H1 (cell line): ENCODE measurements at regions not wholly inside any gene's neighbourhood (a gene's known extent, or its start where the extent isn't known, plus 50 kb on each side); places are given as distances from the start of the nearest gene placed in this dataset.

ENCODE experiments used
- CTCF ChIA-PET: fragments of 300-600 bp; sonication (Branson Sonifier 250); formaldehyde crosslinking; loops from one replicate; lab custom pipeline; 2021; ENCODE audit not compliant: partially characterized antibody; lab: Charles Lee
- POLR2A ChIA-PET: fragments of 300-600 bp; sonication (Branson Sonifier 250); formaldehyde crosslinking; loops from one replicate; lab custom pipeline; 2021; ENCODE audit warnings: inconsistent platforms; ENCODE audit not compliant: partially characterized antibody; lab: Charles Lee
- DNase-seq, 2 experiments: peaks; one replicate each; pipeline versions ENCODE4 v3.0.0 to v3.0.0-alpha.2; 2010 to 2022; ENCODE audit warnings: low spot score in 2 of 2, low read depth in 1 of 2, mixed read lengths in 1 of 2
- FAIRE-seq: peaks from 2 replicates; lab custom pipeline; 2011; peaks lifted over from hg19 to GRCh38; lab: Jason Lieb, UNC
- H2AFZ ChIP-seq: 2 replicates; pipeline ENCODE4 v1.8.1; 2012; ENCODE audit warnings: low read length, inconsistent platforms
- H2AK5ac ChIP-seq: 2 replicates; pipeline ENCODE4 v1.6.1; 2013; ENCODE audit warnings: low read depth, low read length
- H2BK120ac ChIP-seq: replicated peaks from 2 replicates; pipeline ENCODE3; 2013; ENCODE audit warnings: low read depth, low read length, inconsistent platforms
- H2BK12ac ChIP-seq: 2 replicates; pipeline ENCODE4 v1.6.1; 2013; ENCODE audit warnings: low read depth, low read length
- H2BK15ac ChIP-seq: 2 replicates; pipeline ENCODE4 v1.6.1; 2013; ENCODE audit warnings: low read length
- H2BK20ac ChIP-seq: 2 replicates; pipeline ENCODE4 v1.6.1; 2013; ENCODE audit warnings: low read length
- H2BK5ac ChIP-seq: 2 replicates; pipeline ENCODE4 v1.6.1; 2013; ENCODE audit warnings: low read depth, low read length
- H3K14ac ChIP-seq: 2 replicates; pipeline ENCODE4 v1.6.1; 2013; ENCODE audit warnings: inconsistent platforms; ENCODE audit not compliant: insufficient read length
- H3K18ac ChIP-seq: 2 replicates; pipeline ENCODE4 v1.6.1; 2013; ENCODE audit warnings: low read length; ENCODE audit errors: extremely low read depth
- H3K23ac ChIP-seq: 2 replicates; pipeline ENCODE4 v1.6.1; 2013; ENCODE audit warnings: inconsistent platforms; ENCODE audit not compliant: insufficient read length
- H3K23me2 ChIP-seq: 2 replicates; pipeline ENCODE4 v1.6.1; 2013; ENCODE audit warnings: low read depth, low read length
- H3K27ac ChIP-seq: 2 replicates; pipeline ENCODE4 v1.6.1; 2011; ENCODE audit warnings: low read depth, low read length, inconsistent platforms
- H3K27me3 ChIP-seq, 4 experiments: replicated peaks in 1 of 4; 1 replicate in 1 of 4; 2 replicates in 3 of 4; pipeline versions ENCODE4 v1.6.1 to v1.8.1; 2011 to 2013; ENCODE audit warnings: low read length in 3 of 4, mild to moderate bottlenecking in 3 of 4, inconsistent platforms in 2 of 4, mixed read lengths in 2 of 4, moderate library complexity in 1 of 4; ENCODE audit not compliant: control insufficient read depth in 3 of 4, insufficient read depth in 3 of 4; ENCODE audit errors: extremely low read depth in 1 of 4
- H3K36me3 ChIP-seq, 4 experiments: 2 replicates each; pipeline versions ENCODE4 v1.6.1 to v1.8.1; 2011 to 2013; ENCODE audit warnings: mild to moderate bottlenecking in 4 of 4, low read length in 3 of 4, moderate library complexity in 2 of 4, control low read depth in 1 of 4, inconsistent platforms in 1 of 4; ENCODE audit not compliant: insufficient read depth in 4 of 4, control insufficient read depth in 2 of 4
- H3K4ac ChIP-seq: replicated peaks from 2 replicates; pipeline ENCODE3; 2013; ENCODE audit warnings: low read length, low read depth, mixed read lengths, inconsistent platforms; ENCODE audit not compliant: insufficient read length
- H3K4me1 ChIP-seq, 4 experiments: replicated peaks in 1 of 4; 1 replicate in 1 of 4; 2 replicates in 3 of 4; pipeline versions ENCODE4 v1.6.1 to v1.8.1; 2011 to 2013; ENCODE audit warnings: low read length in 3 of 4, inconsistent platforms in 2 of 4, mixed read lengths in 1 of 4; ENCODE audit not compliant: insufficient read depth in 4 of 4, control insufficient read depth in 3 of 4
- H3K4me2 ChIP-seq, 2 experiments: 2 replicates each; pipeline versions ENCODE4 v1.6.1 to v1.8.1; 2011 to 2013; ENCODE audit warnings: low read depth in 2 of 2, low read length in 2 of 2, control low read depth in 1 of 2, inconsistent platforms in 1 of 2, mild to moderate bottlenecking in 1 of 2; ENCODE audit not compliant: insufficient read depth in 1 of 2
- H3K4me3 ChIP-seq, 4 experiments: fragments of 200-600, 300-600 bp in 1 of 4; sonication (generic), shearing (Covaris generic), sonication (Bioruptor Twin) in 1 of 4; 2 replicates each; pipeline versions ENCODE4 v1.5.1 to v1.8.1; 2011 to 2016; ENCODE audit warnings: low read length in 4 of 4, low read depth in 3 of 4, control low read depth in 2 of 4, inconsistent platforms in 2 of 4, mild to moderate bottlenecking in 2 of 4, mixed read lengths in 1 of 4, moderate library complexity in 1 of 4; ENCODE audit not compliant: insufficient read depth in 2 of 4; ENCODE audit errors: extremely low read depth in 1 of 4
- H3K56ac ChIP-seq: replicated peaks from 2 replicates; pipeline ENCODE3; 2013; ENCODE audit warnings: low read depth, mild to moderate bottlenecking, mixed read lengths, low read length, inconsistent platforms; ENCODE audit not compliant: insufficient read length
- H3K79me1 ChIP-seq: 2 replicates; pipeline ENCODE4 v1.6.1; 2013; ENCODE audit warnings: low read depth, low read length, control low read depth
- H3K79me2 ChIP-seq, 2 experiments: 2 replicates each; pipeline versions ENCODE4 v1.6.1 to v1.8.1; 2012 to 2013; ENCODE audit warnings: low read length in 2 of 2, mild to moderate bottlenecking in 2 of 2, inconsistent platforms in 1 of 2; ENCODE audit not compliant: insufficient read depth in 2 of 2, control insufficient read depth in 1 of 2
- H3K9ac ChIP-seq, 4 experiments: replicated peaks in 1 of 4; 1 replicate in 1 of 4; 2 replicates in 3 of 4; pipeline versions ENCODE4 v1.6.1 to v1.8.1; 2011 to 2013; ENCODE audit warnings: low read depth in 3 of 4, low read length in 3 of 4, control low read depth in 2 of 4, mild to moderate bottlenecking in 2 of 4, moderate library complexity in 2 of 4, inconsistent platforms in 1 of 4; ENCODE audit errors: extremely low read depth in 1 of 4
- H3K9me3 ChIP-seq, 2 experiments: 2 replicates each; pipeline versions ENCODE4 v1.6.1 to v1.8.1; 2012 to 2013; ENCODE audit warnings: mild to moderate bottlenecking in 2 of 2, moderate library complexity in 2 of 2, control low read depth in 1 of 2, inconsistent platforms in 1 of 2, low read depth in 1 of 2, low read length in 1 of 2, mixed read lengths in 1 of 2; ENCODE audit not compliant: insufficient read depth in 2 of 2
- H4K20me1 ChIP-seq, 2 experiments: replicated peaks in 1 of 2; 2 replicates each; pipeline versions ENCODE3 to v1.8.1; 2011 to 2013; ENCODE audit warnings: inconsistent platforms in 2 of 2, low read length in 2 of 2, mild to moderate bottlenecking in 1 of 2; ENCODE audit not compliant: insufficient read depth in 2 of 2, control insufficient read depth in 1 of 2
- H4K5ac ChIP-seq: 2 replicates; pipeline ENCODE4 v1.6.1; 2013; ENCODE audit warnings: low read length, low read depth, mixed read lengths, inconsistent platforms; ENCODE audit not compliant: insufficient read length
- H4K8ac ChIP-seq: 2 replicates; pipeline ENCODE4 v1.8.0; 2013; ENCODE audit warnings: mild to moderate bottlenecking, moderate library complexity, low read length, inconsistent platforms; ENCODE audit not compliant: insufficient read depth; ENCODE audit errors: extremely low read depth
- H4K91ac ChIP-seq: replicated peaks from 2 replicates; pipeline ENCODE3; 2013; ENCODE audit warnings: low read length, mixed read lengths, inconsistent platforms; ENCODE audit not compliant: insufficient read length
- CBX5 ChIP-seq: fragments of 300-800, 300-1000 bp; sonication (generic); IDR thresholded peaks from 2 replicates; pipeline ENCODE4 v1.7.1; 2016; ENCODE audit warnings: antibody characterized with exemption, low read length, low read depth
- CTBP2 ChIP-seq: IDR thresholded peaks from 2 replicates; pipeline ENCODE4 v1.7.0; 2011; ENCODE audit warnings: borderline replicate concordance, mild to moderate bottlenecking, moderate library complexity, mixed read lengths, low read length; ENCODE audit not compliant: insufficient read depth, insufficient read length
- JUN ChIP-seq: IDR thresholded peaks from 2 replicates; pipeline ENCODE4 v1.6.1; 2011; ENCODE audit warnings: low read depth, mild to moderate bottlenecking, improper control_type of control experiment, low read length
- JUND ChIP-seq: IDR thresholded peaks from 2 replicates; pipeline ENCODE4 v1.6.1; 2011; ENCODE audit warnings: mild to moderate bottlenecking, improper control_type of control experiment, low read length
- SIRT6 ChIP-seq: IDR thresholded peaks from one replicate; pipeline ENCODE4 v1.7.1; 2012; ENCODE audit warnings: low read length, inconsistent platforms
- TEAD4 ChIP-seq: IDR thresholded peaks from 2 replicates; pipeline ENCODE4 v1.6.1; 2012; ENCODE audit warnings: low read depth, low read length, inconsistent platforms, mixed read lengths
- WGBS, 2 experiments: shearing (Covaris generic) in 1 of 2; methylation state at CpG; one replicate each; pipeline versions ENCODE4 v1.1.6 to v1.1.7; 2013 to 2015; ENCODE audit warnings: low lambda C conversion rate in 2 of 2, mixed read lengths in 2 of 2, inconsistent platforms in 1 of 2, low coverage in 1 of 2, missing lambda C conversion rate in 1 of 2; ENCODE audit not compliant: insufficient replicate concordance in 2 of 2, insufficient coverage in 1 of 2, insufficient read length in 1 of 2; ENCODE audit errors: extremely low coverage in 1 of 2, missing lambda C conversion rate in 1 of 2; 5-methylcytosine and 5-hydroxymethylcytosine counted together
- TF ChIP-seq, protein P1 (sequence below): IDR thresholded peaks from 2 replicates; pipeline ENCODE4 v1.6.1; 2012; ENCODE audit warnings: inconsistent platforms

- H2AFZ ChIP-seq: no peak overlapping the region
- H3K9ac ChIP-seq: no peak overlapping the region
- H3K4ac ChIP-seq: no peak overlapping the region
- H3K79me2 ChIP-seq: no peaks in the 10 kb centered on the region
- no peak for DNase-seq
- TF ChIP-seq CBX5 (no peak), CTBP2 (no peak), TEAD4 (no peak), JUND (no peak), JUN (no peak), SIRT6 (no peak)
- TF ChIP-seq, protein P1, sequence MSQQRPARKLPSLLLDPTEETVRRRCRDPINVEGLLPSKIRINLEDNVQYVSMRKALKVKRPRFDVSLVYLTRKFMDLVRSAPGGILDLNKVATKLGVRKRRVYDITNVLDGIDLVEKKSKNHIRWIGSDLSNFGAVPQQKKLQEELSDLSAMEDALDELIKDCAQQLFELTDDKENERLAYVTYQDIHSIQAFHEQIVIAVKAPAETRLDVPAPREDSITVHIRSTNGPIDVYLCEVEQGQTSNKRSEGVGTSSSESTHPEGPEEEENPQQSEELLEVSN: no peak
- H2BK15ac ChIP-seq: no peak overlapping the region
- H3K4me2 ChIP-seq: no peak overlapping the region
- H3K14ac ChIP-seq: no peak overlapping the region
- no peaks in the 10 kb centered on the region for H3K9me3 ChIP-seq
- no peak overlapping the region for H2BK120ac ChIP-seq
- H3K79me1 ChIP-seq: no peaks in the 10 kb centered on the region
- 90% methylated on average over 3 of the region's 3 CpGs; no CpG with 5 or more reads in 1 of the 2 experiments for WGBS, 2 experiments
- H3K23ac ChIP-seq: no peak overlapping the region
- FAIRE-seq: peak; percentile 42
- H3K4me1 ChIP-seq: no peaks in the 10 kb centered on the region
- H4K5ac ChIP-seq: no peak overlapping the region
- no peak overlapping the region for H3K18ac ChIP-seq
- CTCF ChIA-PET: no interaction called here
- H3K27ac ChIP-seq: no peak overlapping the region
- H4K91ac ChIP-seq: no peak overlapping the region
- no peaks in the 10 kb centered on the region for H3K36me3 ChIP-seq
- no peaks in the 10 kb centered on the region for H3K23me2 ChIP-seq
- no peak overlapping the region for H2AK5ac ChIP-seq
- H2BK12ac ChIP-seq: no peak overlapping the region
- H2BK20ac ChIP-seq: no peak overlapping the region
- no peak overlapping the region for H4K8ac ChIP-seq
- H4K20me1 ChIP-seq: no peaks in the 10 kb centered on the region
- no peaks in the 10 kb centered on the region for H3K27me3 ChIP-seq
- POLR2A ChIA-PET: no interaction called here
- H2BK5ac ChIP-seq: no peak overlapping the region
- no peak overlapping the region for H3K4me3 ChIP-seq
- H3K56ac ChIP-seq: no peak overlapping the region
These were observed 687.0 kb upstream of the NECTIN3 start for GRCh38 chr3:110384601-110385000.
